ENCODE measurements at regions not wholly inside any gene's neighbourhood (a gene's known extent, or its start where the extent isn't known, plus 50 kb on each side); places are given as distances from the start of the nearest gene placed in this dataset.

GRCh38 chr1:87715471-87715870, 386.8 kb downstream of the LMO4 start:
- TF ChIP-seq CTCF (conservative IDR thresholded peaks at IDR 0.05; ENCODE audit: low read depth, low read length) (no peak), EZH2 (IDR thresholded peaks at IDR 0.05; ENCODE audit: borderline replicate concordance, low read depth, low read length, poor library complexity, severe bottlenecking) (no peak)

All from A673 (cell line).